HUES64 (cell line): ENCODE measurements at regions not wholly inside any gene's neighbourhood (a gene's known extent, or its start where the extent isn't known, plus 50 kb on each side); places are given as distances from the start of the nearest gene placed in this dataset.

Source experiments
- H3K27ac ChIP-seq: 2 replicates; pipeline ENCODE4 v1.7.0; 2013; ENCODE audit warnings: low read depth, low read length, inconsistent platforms
- H3K27me3 ChIP-seq: 2 replicates; pipeline ENCODE4 v1.6.1; 2013; ENCODE audit warnings: mild to moderate bottlenecking, low read length; ENCODE audit not compliant: insufficient read depth
- H3K36me3 ChIP-seq: 2 replicates; pipeline ENCODE4 v1.6.1; 2013; ENCODE audit warnings: mild to moderate bottlenecking, low read length; ENCODE audit not compliant: insufficient read depth
- H3K4me1 ChIP-seq: 2 replicates; pipeline ENCODE4 v1.6.1; 2013; ENCODE audit warnings: mild to moderate bottlenecking, low read length, moderate library complexity; ENCODE audit not compliant: insufficient read depth
- H3K4me3 ChIP-seq: 2 replicates; pipeline ENCODE4 v1.5.1; 2013; ENCODE audit warnings: mild to moderate bottlenecking, low read length, moderate library complexity
- H3K9ac ChIP-seq: 2 replicates; pipeline ENCODE4 v1.6.1; 2013; ENCODE audit warnings: mild to moderate bottlenecking, low read depth, low read length
- H3K9me3 ChIP-seq: 2 replicates; pipeline ENCODE4 v1.6.1; 2013; ENCODE audit warnings: low read depth, low read length; ENCODE audit not compliant: insufficient read depth
- WGBS: fragments of 150-250, 120-280 bp; methylation state at CpG from one replicate; pipeline ENCODE4 v1.1.7; 2013; ENCODE audit warnings: missing lambda C conversion rate; 5-methylcytosine and 5-hydroxymethylcytosine counted together

- Histone ChIP-seq H3K9me3 (no peaks in the 10 kb centered on the region), H3K4me1 (no peaks in the 10 kb centered on the region), H3K36me3 (no peaks in the 10 kb centered on the region), H3K4me3 (no peak overlapping the region), H3K9ac (no peak overlapping the region), H3K27ac (no peak overlapping the region), H3K27me3 (no peaks in the 10 kb centered on the region)
- 97% methylated on average over 3 of the region's 3 CpGs for WGBS
Measured at GRCh38 chr6:156449569-156449968, 327.6 kb upstream of the ARID1B start.

- Histone ChIP-seq H3K4me3 (no peak overlapping the region), H3K27me3 (no peaks in the 10 kb centered on the region), H3K4me1 (no peaks in the 10 kb centered on the region), H3K36me3 (no peaks in the 10 kb centered on the region), H3K27ac (no peak overlapping the region), H3K9me3 (no peaks in the 10 kb centered on the region), H3K9ac (no peak overlapping the region)
- 95% methylated on average over 4 of the region's 4 CpGs for WGBS
Measured at GRCh38 chr6:156449128-156449527, 328.1 kb upstream of the ARID1B start.

- H3K9me3 ChIP-seq: no peaks in the 10 kb centered on the region
- no peak overlapping the region for H3K9ac ChIP-seq
- H3K4me1 ChIP-seq: no peaks in the 10 kb centered on the region
- no peaks in the 10 kb centered on the region for H3K36me3 ChIP-seq
- no peak overlapping the region for H3K4me3 ChIP-seq
- no peaks in the 10 kb centered on the region for H3K27me3 ChIP-seq
- WGBS: 95% methylated on average over 1 of the region's 1 CpG
- no peak overlapping the region for H3K27ac ChIP-seq
Measured at GRCh38 chr6:156448579-156448978, 328.6 kb upstream of the ARID1B start.

GRCh38 chr6:156440688-156441087 is 336.5 kb upstream of the ARID1B start:
- 97% methylated on average over 2 of the region's 2 CpGs for WGBS
- no peaks in the 10 kb centered on the region for H3K27me3 ChIP-seq
- H3K4me1 ChIP-seq: no peaks in the 10 kb centered on the region
- no peak overlapping the region for H3K27ac ChIP-seq
- no peaks in the 10 kb centered on the region for H3K36me3 ChIP-seq
- H3K9me3 ChIP-seq: no peaks in the 10 kb centered on the region
- no peak overlapping the region for H3K9ac ChIP-seq
- no peak overlapping the region for H3K4me3 ChIP-seq

GRCh38 chr6:156438350-156438923 is 338.7 kb upstream of the ARID1B start:
- 89% methylated on average over 9 of the region's 10 CpGs for WGBS
- H3K27ac ChIP-seq: no peak overlapping the region
- H3K4me3 ChIP-seq: no peak overlapping the region
- H3K9ac ChIP-seq: no peak overlapping the region
- H3K36me3 ChIP-seq: no peaks in the 10 kb centered on the region
- H3K27me3 ChIP-seq: no peaks in the 10 kb centered on the region
- 0 out of 2 replicates have a peak, but pooled peaks cover 3% of the 10 kb centered on the region for H3K9me3 ChIP-seq
- H3K4me1 ChIP-seq: no peaks in the 10 kb centered on the region

GRCh38 chr6:156437121-156437879 is 339.9 kb upstream of the ARID1B start:
- H3K27me3 ChIP-seq: no peaks in the 10 kb centered on the region
- H3K36me3 ChIP-seq: no peaks in the 10 kb centered on the region

GRCh38 chr6:156434795-156435190 is 342.4 kb upstream of the ARID1B start:
- H3K27ac ChIP-seq: no peak overlapping the region
- 86% methylated on average over 1 of the region's 2 CpGs for WGBS
- 0 out of 2 replicates have a peak, but pooled peaks cover 3% of the 10 kb centered on the region for H3K9me3 ChIP-seq

More at GRCh38 chr6:156437121-156437879, 339.9 kb upstream of the ARID1B start:
- WGBS: 92% methylated on average over 10 of the region's 11 CpGs
- H3K27ac ChIP-seq: no peak overlapping the region
- no peak overlapping the region for H3K4me3 ChIP-seq
- H3K4me1 ChIP-seq: no peaks in the 10 kb centered on the region
- no peak overlapping the region for H3K9ac ChIP-seq
- H3K9me3 ChIP-seq: 0 out of 2 replicates have a peak, but pooled peaks cover 3% of the 10 kb centered on the region

GRCh38 chr6:156434049-156434794 is 343.0 kb upstream of the ARID1B start:
- WGBS: 94% methylated on average over 4 of the region's 5 CpGs
- Histone ChIP-seq H3K4me3 (no peak overlapping the region), H3K27ac (no peak overlapping the region), H3K4me1 (no peaks in the 10 kb centered on the region), H3K36me3 (no peaks in the 10 kb centered on the region), H3K27me3 (no peaks in the 10 kb centered on the region), H3K9me3 (0 out of 2 replicates have a peak, but pooled peaks cover 3% of the 10 kb centered on the region), H3K9ac (no peak overlapping the region)

More at GRCh38 chr6:156434795-156435190, 342.4 kb upstream of the ARID1B start:
- no peaks in the 10 kb centered on the region for H3K36me3 ChIP-seq
- no peak overlapping the region for H3K9ac ChIP-seq
- no peaks in the 10 kb centered on the region for H3K27me3 ChIP-seq
- H3K4me1 ChIP-seq: no peaks in the 10 kb centered on the region
- no peak overlapping the region for H3K4me3 ChIP-seq

GRCh38 chr6:156432543-156432942 is 344.6 kb upstream of the ARID1B start:
- no peak overlapping the region for H3K9ac ChIP-seq
- no peak overlapping the region for H3K4me3 ChIP-seq
- no peak overlapping the region for H3K27ac ChIP-seq
- no peaks in the 10 kb centered on the region for H3K4me1 ChIP-seq
- H3K9me3 ChIP-seq: 0 out of 2 replicates have a peak, but pooled peaks cover 3% of the 10 kb centered on the region
- H3K36me3 ChIP-seq: no peaks in the 10 kb centered on the region
- H3K27me3 ChIP-seq: no peaks in the 10 kb centered on the region
- 93% methylated on average over 3 of the region's 3 CpGs for WGBS

GRCh38 chr6:156430386-156430785 is 346.8 kb upstream of the ARID1B start:
- 50% methylated on average over 2 of the region's 3 CpGs for WGBS

GRCh38 chr6:156427345-156427744 is 349.8 kb upstream of the ARID1B start:
- Histone ChIP-seq H3K9me3 (no peaks in the 10 kb centered on the region), H3K36me3 (no peaks in the 10 kb centered on the region), H3K27ac (no peak overlapping the region), H3K4me1 (no peaks in the 10 kb centered on the region), H3K27me3 (no peaks in the 10 kb centered on the region), H3K9ac (no peak overlapping the region), H3K4me3 (no peak overlapping the region)
- WGBS: 95% methylated on average over 2 of the region's 2 CpGs

More at GRCh38 chr6:156430386-156430785, 346.8 kb upstream of the ARID1B start:
- H3K4me1 ChIP-seq: no peaks in the 10 kb centered on the region
- H3K36me3 ChIP-seq: no peaks in the 10 kb centered on the region
- H3K9me3 ChIP-seq: 0 out of 2 replicates have a peak, but pooled peaks cover 3% of the 10 kb centered on the region
- H3K4me3 ChIP-seq: no peak overlapping the region
- no peak overlapping the region for H3K9ac ChIP-seq
- H3K27me3 ChIP-seq: no peaks in the 10 kb centered on the region
- no peak overlapping the region for H3K27ac ChIP-seq
